H4 (cell line): ENCODE measurements at regions not wholly inside any gene's neighbourhood (a gene's known extent, or its start where the extent isn't known, plus 50 kb on each side); places are given as distances from the start of the nearest gene placed in this dataset.

Experiments used
- DNase-seq: peaks from one replicate; pipeline ENCODE4 v3.0.0-alpha.2; 2015; ENCODE audit warnings: low spot score

- no peak for DNase-seq
These were observed 53.7 kb upstream of the SMAD1 start for GRCh38 chr4:145427991-145428390.

GRCh38 chr4:145427221-145427620 is 54.4 kb upstream of the SMAD1 start:
- DNase-seq = no peak

GRCh38 chr4:145423017-145423708 is 58.5 kb upstream of the SMAD1 start:
- no peak for DNase-seq

- DNase-seq = no peak
These were observed 60.9 kb upstream of the SMAD1 start for GRCh38 chr4:145420595-145421214.

GRCh38 chr4:145418739-145419138 is 62.9 kb upstream of the SMAD1 start:
- no peak for DNase-seq

GRCh38 chr4:145417348-145418130 is 64.1 kb upstream of the SMAD1 start:
- no peak for DNase-seq

- no peak for DNase-seq
These were observed 66.8 kb upstream of the SMAD1 start for GRCh38 chr4:145414841-145415240.

GRCh38 chr4:145414226-145414625 is 67.4 kb upstream of the SMAD1 start:
- no peak for DNase-seq

- no peak for DNase-seq
These were observed 74.7 kb upstream of the SMAD1 start for GRCh38 chr4:145406970-145407369.

GRCh38 chr4:145404761-145405160 is 76.9 kb upstream of the SMAD1 start:
- DNase-seq = no peak

- no peak for DNase-seq
These were observed 85.1 kb upstream of the SMAD1 start for GRCh38 chr4:145396581-145396980.

GRCh38 chr4:145390571-145390970 is 91.1 kb upstream of the SMAD1 start:
- DNase-seq = no peak

- no peak for DNase-seq
These were observed 92.1 kb upstream of the SMAD1 start for GRCh38 chr4:145389550-145389949.

- DNase-seq = no peak
These were observed 93.6 kb upstream of the SMAD1 start for GRCh38 chr4:145388043-145388442.

GRCh38 chr4:145387079-145387478 is 94.6 kb upstream of the SMAD1 start:
- DNase-seq = no peak

GRCh38 chr4:145381163-145381562 is 100.5 kb upstream of the SMAD1 start:
- DNase-seq = no peak

GRCh38 chr4:145380123-145380522 is 101.5 kb upstream of the SMAD1 start:
- no peak for DNase-seq

GRCh38 chr4:145375416-145375815 is 106.2 kb upstream of the SMAD1 start:
- no peak for DNase-seq

GRCh38 chr4:145352438-145353145 is 129.1 kb upstream of the SMAD1 start:
- no peak for DNase-seq

- no peak for DNase-seq
These were observed 129.7 kb upstream of the SMAD1 start for GRCh38 chr4:145351922-145352321.

GRCh38 chr4:145351162-145351561 is 130.5 kb upstream of the SMAD1 start:
- DNase-seq = no peak

- DNase-seq = no peak
These were observed 133.4 kb upstream of the SMAD1 start for GRCh38 chr4:145348291-145348690.
